ENCODE measurements at regions not wholly inside any gene's neighbourhood (a gene's known extent, or its start where the extent isn't known, plus 50 kb on each side); places are given as distances from the start of the nearest gene placed in this dataset.
A peak's percentile ranks its signal among the peaks of the same experiment; 100 is the strongest.

DNA sequence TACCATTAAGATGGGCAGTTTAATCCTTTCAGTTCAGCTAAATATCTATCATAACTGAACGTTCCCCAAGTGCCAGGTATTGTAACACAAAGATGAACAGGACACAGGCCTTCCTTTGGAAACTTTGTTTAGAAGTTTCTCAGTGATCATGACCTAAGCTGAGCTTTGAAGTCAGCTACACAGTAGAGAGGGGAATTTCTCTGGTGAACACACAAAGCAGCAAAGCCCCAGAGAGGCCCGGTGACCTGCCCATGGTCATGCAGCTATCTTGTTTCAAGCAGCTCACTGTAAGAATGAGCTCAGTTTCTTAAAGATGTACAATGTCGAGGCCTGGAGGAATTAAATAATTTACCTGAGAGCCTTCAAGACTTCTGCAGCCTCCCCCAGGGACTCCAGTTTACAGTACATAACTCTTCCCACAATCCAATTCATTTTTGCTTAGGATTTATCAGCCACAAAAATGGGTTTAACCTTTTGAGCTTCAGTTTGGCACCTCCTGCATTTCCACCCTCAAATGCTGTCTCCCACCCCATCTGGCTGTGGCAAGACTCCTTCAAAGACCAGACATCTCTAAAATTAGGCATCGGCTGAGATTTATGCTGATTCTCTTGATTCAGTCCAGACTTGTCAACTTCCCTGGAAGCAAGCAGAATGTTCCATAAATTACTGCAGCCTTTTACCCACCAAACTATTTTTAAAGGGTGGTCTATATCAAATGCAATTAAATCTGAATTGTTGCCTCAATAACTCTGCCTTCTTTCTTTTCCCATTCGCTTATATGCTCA lies 325.6 kb downstream of the TXNL1 start:
- POLR2A ChIA-PET (ENCODE audit: unreplicated experiment), result no interaction called here

More for the DNA sequence above, 325.6 kb downstream of the TXNL1 start:
- no peaks in the 10 kb centered on the region for H3K79me1 ChIP-seq (ENCODE audit: low read depth in 1 of 2, low read length in 2 of 2)
- in situ Hi-C loops (cut with MboI; ENCODE audit: low sequenced_read_pairs) (no loop called here), dilution Hi-C loops (cut with HindIII; ENCODE audit: low sequenced_read_pairs, unreplicated experiment) (no loop called here), intact Hi-C loops (cut with micrococcal nuclease) (loop anchor here (10.0 kb wide), 1 partner anchor 898 kb away; no protein-coding TSS in a partner anchor)
- no peak overlapping the region for H4K5ac ChIP-seq (ENCODE audit: low read depth, low read length)
- no peak overlapping the region for H3K9ac ChIP-seq (ENCODE audit: low read depth, low read length)
- ATAC-seq (ENCODE audit: low read depth), result no peak; the same call in 1 of the 2 replicates
- no peak overlapping the region for H2AK5ac ChIP-seq (ENCODE audit: low read depth, low read length)
- BruUV-seq (replicated peaks), result no TSS peak
- no peaks in the 10 kb centered on the region for H3K27me3 ChIP-seq (ENCODE audit: control insufficient read depth, insufficient read depth, low read length)
- no peak overlapping the region for H2BK120ac ChIP-seq (ENCODE audit: low read depth, low read length)
- H4K8ac ChIP-seq (ENCODE audit: low read depth in 2 of 2, low read length in 2 of 2), result no peak overlapping the region
- H3K56ac ChIP-seq (ENCODE audit: extremely low read depth, insufficient read depth, low read length), result no peak overlapping the region
- H3K4ac ChIP-seq (ENCODE audit: low read depth, low read length), result no peak overlapping the region
- TF ChIP-seq NFE2L2 (IDR thresholded peaks at IDR 0.05; ENCODE audit: low read depth, low read length) (no peak), BHLHE40 (IDR thresholded peaks at IDR 0.05; ENCODE audit: low read depth, low read length) (no peak), CHD1 (IDR thresholded peaks at IDR 0.05; ENCODE audit: low read depth, low read length) (no peak), RCOR1 (IDR thresholded peaks at IDR 0.05; ENCODE audit: insufficient replicate concordance, low read length) (no peak), MAZ (IDR thresholded peaks at IDR 0.05; ENCODE audit: borderline replicate concordance, low read depth, low read length) (no peak), SMC3 (IDR thresholded peaks at IDR 0.05; ENCODE audit: low read depth, low read length) (no peak), RFX5 (IDR thresholded peaks at IDR 0.05; ENCODE audit: low read depth, low read length) (no peak), CEBPB (IDR thresholded peaks at IDR 0.05; ENCODE audit: low read depth, low read length) (no peak), MAFK (IDR thresholded peaks at IDR 0.05; ENCODE audit: low read depth, low read length) (no peak), FOS (IDR thresholded peaks at IDR 0.05; ENCODE audit: low read depth, low read length) (no peak), RAD21 (IDR thresholded peaks at IDR 0.05; ENCODE audit: low read length) (no peak), POLR2A (IDR thresholded peaks at IDR 0.05; ENCODE audit: low read depth, low read length) (no peak)
- TF ChIP-seq, protein P1, sequence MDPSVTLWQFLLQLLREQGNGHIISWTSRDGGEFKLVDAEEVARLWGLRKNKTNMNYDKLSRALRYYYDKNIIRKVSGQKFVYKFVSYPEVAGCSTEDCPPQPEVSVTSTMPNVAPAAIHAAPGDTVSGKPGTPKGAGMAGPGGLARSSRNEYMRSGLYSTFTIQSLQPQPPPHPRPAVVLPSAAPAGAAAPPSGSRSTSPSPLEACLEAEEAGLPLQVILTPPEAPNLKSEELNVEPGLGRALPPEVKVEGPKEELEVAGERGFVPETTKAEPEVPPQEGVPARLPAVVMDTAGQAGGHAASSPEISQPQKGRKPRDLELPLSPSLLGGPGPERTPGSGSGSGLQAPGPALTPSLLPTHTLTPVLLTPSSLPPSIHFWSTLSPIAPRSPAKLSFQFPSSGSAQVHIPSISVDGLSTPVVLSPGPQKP (IDR thresholded peaks at IDR 0.05; ENCODE audit: borderline replicate concordance, low read depth, low read length), result no peak
- TF ChIP-seq, protein P2, sequence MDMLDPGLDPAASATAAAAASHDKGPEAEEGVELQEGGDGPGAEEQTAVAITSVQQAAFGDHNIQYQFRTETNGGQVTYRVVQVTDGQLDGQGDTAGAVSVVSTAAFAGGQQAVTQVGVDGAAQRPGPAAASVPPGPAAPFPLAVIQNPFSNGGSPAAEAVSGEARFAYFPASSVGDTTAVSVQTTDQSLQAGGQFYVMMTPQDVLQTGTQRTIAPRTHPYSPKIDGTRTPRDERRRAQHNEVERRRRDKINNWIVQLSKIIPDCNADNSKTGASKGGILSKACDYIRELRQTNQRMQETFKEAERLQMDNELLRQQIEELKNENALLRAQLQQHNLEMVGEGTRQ (IDR thresholded peaks at IDR 0.05; ENCODE audit: low read depth, low read length), result no peak
- TF ChIP-seq, protein P3, sequence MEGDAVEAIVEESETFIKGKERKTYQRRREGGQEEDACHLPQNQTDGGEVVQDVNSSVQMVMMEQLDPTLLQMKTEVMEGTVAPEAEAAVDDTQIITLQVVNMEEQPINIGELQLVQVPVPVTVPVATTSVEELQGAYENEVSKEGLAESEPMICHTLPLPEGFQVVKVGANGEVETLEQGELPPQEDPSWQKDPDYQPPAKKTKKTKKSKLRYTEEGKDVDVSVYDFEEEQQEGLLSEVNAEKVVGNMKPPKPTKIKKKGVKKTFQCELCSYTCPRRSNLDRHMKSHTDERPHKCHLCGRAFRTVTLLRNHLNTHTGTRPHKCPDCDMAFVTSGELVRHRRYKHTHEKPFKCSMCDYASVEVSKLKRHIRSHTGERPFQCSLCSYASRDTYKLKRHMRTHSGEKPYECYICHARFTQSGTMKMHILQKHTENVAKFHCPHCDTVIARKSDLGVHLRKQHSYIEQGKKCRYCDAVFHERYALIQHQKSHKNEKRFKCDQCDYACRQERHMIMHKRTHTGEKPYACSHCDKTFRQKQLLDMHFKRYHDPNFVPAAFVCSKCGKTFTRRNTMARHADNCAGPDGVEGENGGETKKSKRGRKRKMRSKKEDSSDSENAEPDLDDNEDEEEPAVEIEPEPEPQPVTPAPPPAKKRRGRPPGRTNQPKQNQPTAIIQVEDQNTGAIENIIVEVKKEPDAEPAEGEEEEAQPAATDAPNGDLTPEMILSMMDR (conservative IDR thresholded peaks at IDR 0.05; ENCODE audit: low read depth, low read length), result no peak
- 0% methylated on average over 1 of the region's 5 CpGs; no CpG with 5 or more reads in 1 of the 2 experiments for WGBS, 2 experiments (ENCODE audit: extremely low coverage in 2 of 2, insufficient read length in 1 of 2)
- no peak overlapping the region for H2AK9ac ChIP-seq (replicated peaks; ENCODE audit: low read depth, low read length, poor library complexity)
- H3K27ac ChIP-seq (ENCODE audit: insufficient read depth, low read length), result no peak overlapping the region
- H2AFZ ChIP-seq (replicated peaks; ENCODE audit: low read length, poor library complexity), result no peak overlapping the region
- DNase-seq, result peak; percentile 30
- H3K4me2 ChIP-seq (ENCODE audit: low read depth, low read length), result no peak overlapping the region
- no peak overlapping the region for H3K23ac ChIP-seq (ENCODE audit: low read depth, low read length)
- H2BK15ac ChIP-seq (ENCODE audit: low read depth, low read length), result no peak overlapping the region; the same call in 2 of the 3 replicates
- H3K9me3 ChIP-seq (ENCODE audit: control insufficient read depth, insufficient read depth, low read length), result no peaks in the 10 kb centered on the region
- H4K91ac ChIP-seq (ENCODE audit: insufficient read depth, low read depth, low read length), result no peak overlapping the region
- no peak overlapping the region for H2BK5ac ChIP-seq (ENCODE audit: low read depth, low read length, poor library complexity, severe bottlenecking)
- H3K4me1 ChIP-seq (ENCODE audit: control insufficient read depth, insufficient read depth, low read length), result peaks cover 5% of the 10 kb centered on the region
- no peak overlapping the region for H3K4me3 ChIP-seq (ENCODE audit: insufficient read depth, low read depth, low read length)
- no peaks in the 10 kb centered on the region for H4K20me1 ChIP-seq (ENCODE audit: insufficient read depth, low read length)
- H3K9me1 ChIP-seq (ENCODE audit: insufficient read depth, low read length), result peaks cover 8% of the 10 kb centered on the region; the same call in 1 of the 2 replicates
- H3K14ac ChIP-seq (replicated peaks; ENCODE audit: low read depth, low read length), result no peak overlapping the region
- H2BK20ac ChIP-seq (ENCODE audit: low read depth, low read length), result no peak overlapping the region
- no peak overlapping the region for H3K18ac ChIP-seq (ENCODE audit: low read depth, low read length)
- H3K36me3 ChIP-seq (ENCODE audit: control insufficient read depth, insufficient read depth, low read length), result no peaks in the 10 kb centered on the region
- CTCF ChIA-PET, result interaction anchor here (0.9 kb wide), 1 partner anchor 22 kb away, joined by 3 read pairs; no protein-coding TSS in a partner anchor

Data from IMR-90 (cell line).